Mucosa of descending colon (tissue), 3 donors: ENCODE measurements at regions not wholly inside any gene's neighbourhood (a gene's known extent, or its start where the extent isn't known, plus 50 kb on each side); places are given as distances from the start of the nearest gene placed in this dataset.

ENCODE experiments used
- ATAC-seq: fragments of 200-7000 bp; cut with Tn5 transposase; one replicate; pipeline ENCODE4 v1.9.1; 2020; ENCODE audit warnings: mild to moderate bottlenecking, moderate library complexity
- DNase-seq, 3 donors: peaks; one replicate each; pipeline ENCODE4 v3.0.0-alpha.2; 2020
- H3K36me3 ChIP-seq: fragments of 200-600 bp; one replicate; pipeline ENCODE4 v1.8.0; 2021; ENCODE audit warnings: low read depth, mild to moderate bottlenecking
- H3K4me1 ChIP-seq: fragments of 200-600 bp; one replicate; pipeline ENCODE4 v1.8.0; 2021; ENCODE audit warnings: low read depth, mild to moderate bottlenecking
- H3K4me3 ChIP-seq: fragments of 200-600 bp; one replicate; pipeline ENCODE4 v1.8.0; 2021; ENCODE audit warnings: mild to moderate bottlenecking
- H3K9me3 ChIP-seq: fragments of 200-600 bp; one replicate; pipeline ENCODE4 v1.8.0; 2021; ENCODE audit warnings: mild to moderate bottlenecking
- intact Hi-C, 2 donors: fragments of 100-400 bp; cut with DNase I in 1 of 2; cut with micrococcal nuclease in 1 of 2; formaldehyde crosslinking; loops; one replicate each; pipeline versions ENCODE4 v1.11.0 to v1.11.1; 2022; cut with DNase I, micrococcal nuclease
- TF ChIP-seq, protein P1 (sequence below): fragments of 200-600 bp; IDR thresholded peaks from one replicate; pipeline ENCODE4 v1.8.0; 2022; ENCODE audit warnings: antibody characterized with exemption, mild to moderate bottlenecking
- donor health status: DM: no; HTN: no; CAD: no; lungs with moderate emphysema.
- donor health status: DM: no; HTN: no; CAD: no.
- donor health status: DM: no; HTN: yes; CAD: no.

DNA sequence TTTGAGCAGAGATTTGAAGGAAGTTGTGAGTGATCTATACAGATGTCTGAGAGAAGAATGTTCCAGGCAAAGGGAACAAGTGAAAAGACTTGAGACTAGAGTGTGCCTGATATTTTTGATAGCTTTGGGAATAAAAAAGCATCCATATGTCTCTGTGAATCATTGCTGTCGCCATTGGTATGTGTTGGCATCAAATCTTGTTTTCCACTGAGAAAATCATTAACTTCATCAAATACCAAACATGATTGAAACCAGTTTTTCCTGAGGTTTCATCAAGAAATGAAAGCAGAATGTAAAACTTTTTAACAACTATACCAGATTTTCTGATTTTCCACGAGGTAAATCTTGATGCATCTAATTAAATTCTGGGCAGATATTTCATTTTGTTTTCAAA, 862.6 kb downstream of the DIAPH3 start:
- no peaks in the 10 kb centered on the region for H3K36me3 ChIP-seq
- ATAC-seq (no peak), DNase-seq (no peak)
- H3K4me1 ChIP-seq, result no peaks in the 10 kb centered on the region
- TF ChIP-seq, protein P1, sequence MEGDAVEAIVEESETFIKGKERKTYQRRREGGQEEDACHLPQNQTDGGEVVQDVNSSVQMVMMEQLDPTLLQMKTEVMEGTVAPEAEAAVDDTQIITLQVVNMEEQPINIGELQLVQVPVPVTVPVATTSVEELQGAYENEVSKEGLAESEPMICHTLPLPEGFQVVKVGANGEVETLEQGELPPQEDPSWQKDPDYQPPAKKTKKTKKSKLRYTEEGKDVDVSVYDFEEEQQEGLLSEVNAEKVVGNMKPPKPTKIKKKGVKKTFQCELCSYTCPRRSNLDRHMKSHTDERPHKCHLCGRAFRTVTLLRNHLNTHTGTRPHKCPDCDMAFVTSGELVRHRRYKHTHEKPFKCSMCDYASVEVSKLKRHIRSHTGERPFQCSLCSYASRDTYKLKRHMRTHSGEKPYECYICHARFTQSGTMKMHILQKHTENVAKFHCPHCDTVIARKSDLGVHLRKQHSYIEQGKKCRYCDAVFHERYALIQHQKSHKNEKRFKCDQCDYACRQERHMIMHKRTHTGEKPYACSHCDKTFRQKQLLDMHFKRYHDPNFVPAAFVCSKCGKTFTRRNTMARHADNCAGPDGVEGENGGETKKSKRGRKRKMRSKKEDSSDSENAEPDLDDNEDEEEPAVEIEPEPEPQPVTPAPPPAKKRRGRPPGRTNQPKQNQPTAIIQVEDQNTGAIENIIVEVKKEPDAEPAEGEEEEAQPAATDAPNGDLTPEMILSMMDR, result no peak
- no peaks in the 10 kb centered on the region for H3K9me3 ChIP-seq
- intact Hi-C loops, result no loop called here
- H3K4me3 ChIP-seq, result no peak overlapping the region

DNA sequence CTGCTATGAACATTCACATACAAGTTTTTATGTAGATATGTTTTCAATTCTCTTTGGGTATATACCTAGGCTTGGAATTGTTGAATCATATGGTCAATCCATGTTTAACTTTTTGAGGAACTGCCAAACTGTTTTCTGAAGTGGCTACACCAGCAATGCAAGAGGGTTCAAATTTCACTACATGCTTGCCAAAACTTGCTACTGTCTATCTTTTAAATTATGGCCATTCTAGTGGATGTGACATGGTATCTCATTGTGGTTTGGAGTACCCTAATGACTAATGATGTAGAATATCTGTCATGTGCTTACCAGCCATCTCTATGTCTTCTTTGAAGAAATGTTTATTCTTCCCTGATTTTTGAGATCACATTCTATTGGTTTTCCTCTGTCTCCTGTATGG, 860.3 kb downstream of the DIAPH3 start:
- DNase-seq (no peak), ATAC-seq (no peak)
- Histone ChIP-seq H3K36me3 (no peaks in the 10 kb centered on the region), H3K9me3 (no peaks in the 10 kb centered on the region), H3K4me1 (no peaks in the 10 kb centered on the region), H3K4me3 (no peak overlapping the region)
- TF ChIP-seq, protein P1, result no peak
- intact Hi-C loops, result no loop called here

DNA sequence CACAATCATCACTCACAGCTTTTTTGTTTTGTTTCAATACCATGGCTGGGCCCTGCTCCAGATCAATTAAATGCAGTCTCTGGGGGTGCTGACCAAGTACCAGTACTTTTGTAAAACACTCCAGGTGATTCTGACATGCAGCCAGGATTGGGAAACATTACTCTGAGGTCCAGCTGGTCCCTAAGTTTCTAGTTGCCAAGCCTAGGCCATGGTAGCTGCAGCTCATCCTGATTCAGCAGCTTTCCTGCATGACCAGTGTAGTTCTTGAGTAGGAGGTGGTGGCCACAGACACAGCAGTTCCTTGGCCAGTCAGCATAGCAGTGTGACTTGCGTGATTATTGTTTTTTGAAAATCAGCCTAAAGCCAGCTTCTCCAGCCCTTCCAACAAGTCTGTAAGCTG, 859.1 kb downstream of the DIAPH3 start:
- no peak for ATAC-seq

DNA sequence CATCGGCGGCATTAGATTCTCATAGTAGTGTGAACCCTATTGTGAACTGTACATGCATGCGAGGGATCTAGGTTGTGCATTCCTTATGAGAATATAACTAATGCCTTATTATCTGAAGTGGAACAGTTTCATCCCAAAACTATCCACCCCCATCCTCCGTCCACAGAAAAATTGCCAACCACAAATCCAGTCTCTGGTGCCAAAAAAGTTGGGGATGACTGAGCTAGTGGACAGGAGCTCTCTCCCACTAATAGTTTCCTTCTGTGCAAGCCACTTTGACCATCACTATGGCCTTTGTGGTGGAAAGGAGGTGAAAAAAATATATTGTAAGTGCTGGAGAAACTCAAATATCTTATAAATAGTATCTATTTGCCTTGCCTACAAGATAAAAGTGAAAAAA, 857.8 kb downstream of the DIAPH3 start:
- TF ChIP-seq, protein P1, result no peak
- DNase-seq (no peak), ATAC-seq (no peak)
- Histone ChIP-seq H3K4me3 (no peak overlapping the region), H3K36me3 (no peaks in the 10 kb centered on the region), H3K9me3 (no peaks in the 10 kb centered on the region), H3K4me1 (no peaks in the 10 kb centered on the region)
- intact Hi-C loops, result no loop called here

More for the DNA sequence above, 859.1 kb downstream of the DIAPH3 start:
- H3K36me3 ChIP-seq, result no peaks in the 10 kb centered on the region
- H3K4me1 ChIP-seq, result no peaks in the 10 kb centered on the region
- TF ChIP-seq, protein P1, result no peak
- no peak for DNase-seq
- intact Hi-C loops, result no loop called here
- H3K9me3 ChIP-seq, result no peaks in the 10 kb centered on the region
- H3K4me3 ChIP-seq, result no peak overlapping the region

DNA sequence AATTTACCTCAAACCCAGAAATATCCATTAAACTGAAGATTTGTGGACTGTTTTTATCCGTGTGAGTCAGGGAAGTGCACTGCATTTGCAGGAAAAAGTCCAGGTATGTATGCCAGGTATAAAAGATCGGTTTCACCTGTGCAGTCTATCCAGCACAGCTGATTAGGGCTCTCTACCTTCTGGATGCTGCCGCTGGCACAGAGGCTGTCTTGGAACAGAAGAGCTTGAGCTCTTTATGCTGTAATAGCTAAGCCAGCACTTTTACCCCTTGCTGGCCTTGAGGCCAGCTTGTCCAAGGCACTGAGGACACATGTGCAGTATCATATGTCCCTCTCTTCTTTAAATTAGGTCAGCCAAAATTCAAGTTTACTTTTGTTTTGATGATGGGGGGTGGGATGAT, 851.0 kb downstream of the DIAPH3 start:
- no peak for ATAC-seq
- TF ChIP-seq, protein P1, result no peak
- Histone ChIP-seq H3K4me1 (no peaks in the 10 kb centered on the region), H3K36me3 (no peaks in the 10 kb centered on the region), H3K9me3 (no peaks in the 10 kb centered on the region), H3K4me3 (no peak overlapping the region)
- intact Hi-C loops, result no loop called here
- no peak for DNase-seq

DNA sequence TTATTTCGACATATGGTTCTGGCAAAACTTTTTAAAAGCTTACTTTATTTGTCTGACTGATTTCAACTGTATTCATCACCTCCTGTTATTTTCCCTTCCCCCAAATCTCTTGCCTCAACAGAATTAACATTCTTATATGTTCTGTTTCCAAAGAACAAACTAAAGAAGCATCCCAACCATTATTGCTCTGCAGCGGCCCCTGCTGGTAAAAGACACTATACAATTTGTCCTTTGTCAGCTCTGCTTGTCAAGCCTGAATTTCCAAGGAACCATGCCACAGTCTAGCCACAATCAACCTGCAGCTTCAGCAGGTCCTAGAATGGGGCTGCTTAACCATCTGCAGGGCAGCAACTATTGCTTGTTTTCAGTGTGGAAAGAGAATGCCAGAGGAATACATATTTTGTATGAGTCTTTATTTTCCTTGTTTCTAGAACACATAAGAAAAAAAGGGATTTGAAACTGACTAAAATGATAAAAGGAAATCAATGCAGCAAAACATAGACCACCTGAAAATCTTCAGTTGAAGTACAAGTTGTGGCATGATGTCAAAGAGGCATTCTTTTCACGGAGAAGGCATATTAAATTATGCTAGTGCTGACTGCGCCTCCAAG, 845.3 kb downstream of the DIAPH3 start:
- intact Hi-C loops, result no loop called here
- H3K4me1 ChIP-seq, result no peaks in the 10 kb centered on the region
- DNase-seq (peak in 2 of 3 donors; percentile 54 to 79), ATAC-seq (peak; percentile 40)
- no peaks in the 10 kb centered on the region for H3K36me3 ChIP-seq
- TF ChIP-seq, protein P1, result peak; percentile 25
- H3K4me3 ChIP-seq, result no peak overlapping the region
- H3K9me3 ChIP-seq, result no peaks in the 10 kb centered on the region
